GM12878 (cell line): ENCODE measurements at regions not wholly inside any gene's neighbourhood (a gene's known extent, or its start where the extent isn't known, plus 50 kb on each side); places are given as distances from the start of the nearest gene placed in this dataset.

Source experiments
- ATAC-seq: fragments of 200-7000 bp; cut with Tn5 transposase; 3 replicates; pipeline ENCODE4 v1.9.1; 2020; ENCODE audit warnings: mild to moderate bottlenecking, moderate library complexity
- BruUV-seq: library from RNA; stranded (reverse); fragments of 400-500 nt; replicated peaks from 2 replicates; lab custom pipeline; 2021; lab: Mats Ljungman, UMichigan
- CTCF ChIA-PET: fragments of 300-600 bp; sonication (Branson Sonifier 250); formaldehyde crosslinking; extraction: SDS; loops from one replicate; lab custom pipeline; 2021; ENCODE audit warnings: inconsistent platforms; lab: Yijun Ruan, JAX
- POLR2A ChIA-PET: fragments of 350-600 bp; formaldehyde crosslinking; extraction: SDS; loops from one replicate; lab custom pipeline; 2021; ENCODE audit warnings: inconsistent platforms; lab: Charles Lee
- RAD21 ChIA-PET: fragments of 300-600 bp; sonication (Branson Sonifier 250); formaldehyde crosslinking; loops from one replicate; lab custom pipeline; 2023; ENCODE audit warnings: antibody characterized with exemption; ENCODE audit not compliant: unreplicated experiment; lab: Charles Lee
- SMC1A ChIA-PET: fragments of 300-600 bp; sonication (Branson Sonifier 250); formaldehyde crosslinking; loops from one replicate; lab custom pipeline; 2023; ENCODE audit not compliant: unreplicated experiment, uncharacterized antibody; lab: Charles Lee
- DNase-seq: peaks from one replicate; pipeline ENCODE4 v3.0.0-alpha.2; 2011; ENCODE audit warnings: low read depth, low spot score
- FAIRE-seq: peaks from 3 replicates; lab custom pipeline; 2011; peaks lifted over from hg19 to GRCh38; lab: Jason Lieb, UNC
- H2AFZ ChIP-seq: 2 replicates; pipeline ENCODE4 v1.6.0; 2011; ENCODE audit warnings: low read depth, low read length, control low read depth; ENCODE audit not compliant: control insufficient read depth
- H3K27ac ChIP-seq: 2 replicates; pipeline ENCODE4 v1.5.1; 2011; ENCODE audit warnings: control low read depth; ENCODE audit not compliant: control insufficient read depth, insufficient read depth
- H3K27me3 ChIP-seq, 2 experiments: replicated peaks in 1 of 2; 2 replicates each; pipeline versions ENCODE4 v1.6.0 to v1.6.1; 2011; ENCODE audit warnings: low read length in 1 of 2; ENCODE audit not compliant: control insufficient read depth in 2 of 2, insufficient read depth in 2 of 2
- H3K36me3 ChIP-seq, 2 experiments: 2 replicates each; pipeline ENCODE4 v1.5.1; 2011; ENCODE audit warnings: low read length in 1 of 2; ENCODE audit not compliant: control insufficient read depth in 2 of 2, insufficient read depth in 2 of 2
- H3K4me1 ChIP-seq: 2 replicates; pipeline ENCODE4 v1.6.1; 2011; ENCODE audit warnings: mild to moderate bottlenecking, low read length, moderate library complexity, mixed read lengths; ENCODE audit not compliant: control insufficient read depth, insufficient read depth
- H3K4me2 ChIP-seq: 2 replicates; pipeline ENCODE4 v1.6.0; 2011; ENCODE audit warnings: control low read depth; ENCODE audit not compliant: control insufficient read depth, insufficient read depth
- H3K4me3 ChIP-seq: fragments of 200-600 bp; sonication (generic); 2 replicates; pipeline ENCODE4 v1.5.1; 2016
- H3K79me2 ChIP-seq: 2 replicates; pipeline ENCODE4 v1.6.0; 2011; ENCODE audit warnings: low read length; ENCODE audit not compliant: control insufficient read depth, insufficient read depth
- H3K9ac ChIP-seq: 2 replicates; pipeline ENCODE4 v1.8.0; 2011; ENCODE audit warnings: low read length, control low read depth, mixed read lengths; ENCODE audit not compliant: control insufficient read depth, insufficient read depth
- H3K9me3 ChIP-seq: replicated peaks from 3 replicates; pipeline ENCODE4 v1.5.1; 2011; ENCODE audit warnings: mild to moderate bottlenecking, low read length; ENCODE audit not compliant: control insufficient read depth, insufficient read depth
- H4K20me1 ChIP-seq: 2 replicates; pipeline ENCODE4 v1.6.0; 2011; ENCODE audit not compliant: control insufficient read depth, insufficient read depth
- EGR1 ChIP-seq, 2 experiments: IDR thresholded peaks; 1 replicate in 1 of 2; 2 replicates in 1 of 2; pipeline ENCODE4 v1.6.1; 2011 to 2012; ENCODE audit warnings: low read depth in 2 of 2, low read length in 2 of 2, borderline replicate concordance in 1 of 2, mild to moderate bottlenecking in 1 of 2, moderate library complexity in 1 of 2
- EP300 ChIP-seq, 2 experiments: fragments of 150-350 bp in 1 of 2; IDR thresholded peaks; 2 replicates each; pipeline ENCODE4 v1.6.1; 2011 to 2012; ENCODE audit warnings: low read depth in 2 of 2, low read length in 2 of 2, borderline replicate concordance in 1 of 2, improper control_type of control experiment in 1 of 2, inconsistent platforms in 1 of 2; ENCODE audit not compliant: control insufficient read depth in 1 of 2
- GATAD2B ChIP-seq: fragments of 450-650 bp; conservative IDR thresholded peaks from 2 replicates; pipeline ENCODE4 v1.6.1; 2017; ENCODE audit warnings: low read depth, mild to moderate bottlenecking, moderate library complexity
- KAT2A ChIP-seq: conservative IDR thresholded peaks from 2 replicates; pipeline ENCODE4 v1.6.1; 2011; ENCODE audit warnings: low read depth, low read length; ENCODE audit not compliant: control insufficient read depth
- LARP7 ChIP-seq: fragments of 450-650 bp; IDR thresholded peaks from 2 replicates; pipeline ENCODE4 v1.6.1; 2017; ENCODE audit warnings: mild to moderate bottlenecking
- MAX ChIP-seq: IDR thresholded peaks from 2 replicates; pipeline ENCODE4 v1.6.1; 2012; ENCODE audit warnings: low read depth, low read length, improper control_type of control experiment
- NFYA ChIP-seq: IDR thresholded peaks from 2 replicates; pipeline ENCODE4 v1.6.1; 2011; ENCODE audit warnings: low read depth, mild to moderate bottlenecking, low read length, improper control_type of control experiment, borderline replicate concordance
- PKNOX1 ChIP-seq: fragments of 450-650 bp; IDR thresholded peaks from 2 replicates; pipeline ENCODE4 v1.6.1; 2016; ENCODE audit warnings: mild to moderate bottlenecking
- POLR2AphosphoS5 ChIP-seq: IDR thresholded peaks from 2 replicates; pipeline ENCODE4 v1.6.1; 2011; ENCODE audit warnings: mild to moderate bottlenecking, low read length, inconsistent platforms
- SIX5 ChIP-seq: IDR thresholded peaks from 2 replicates; pipeline ENCODE4 v1.6.1; 2011; ENCODE audit warnings: mild to moderate bottlenecking, low read depth, low read length, moderate library complexity; ENCODE audit not compliant: severe bottlenecking
- SP1 ChIP-seq: IDR thresholded peaks from one replicate; pipeline ENCODE4 v1.6.1; 2011; ENCODE audit warnings: low read depth, low read length
- TARDBP ChIP-seq: IDR thresholded peaks from 2 replicates; pipeline ENCODE4 v1.6.1; 2016; ENCODE audit warnings: borderline replicate concordance
- ZBTB33 ChIP-seq: fragments of 450-650 bp; IDR thresholded peaks from 2 replicates; pipeline ENCODE4 v1.6.1; 2017; ENCODE audit warnings: mild to moderate bottlenecking
- ZBTB40 ChIP-seq: fragments of 450-650 bp; IDR thresholded peaks from 2 replicates; pipeline ENCODE4 v1.6.1; 2016; ENCODE audit warnings: mild to moderate bottlenecking, moderate library complexity, borderline replicate concordance
- ZZZ3 ChIP-seq: IDR thresholded peaks from 2 replicates; pipeline ENCODE4 v1.6.1; 2011; ENCODE audit warnings: low read depth; ENCODE audit not compliant: control insufficient read depth, insufficient read length
- WGBS: methylation state at CpG from one replicate; pipeline ENCODE4 v1.1.6; 2016; ENCODE audit warnings: low lambda C conversion rate; ENCODE audit not compliant: insufficient replicate concordance, insufficient coverage; ENCODE audit errors: missing lambda C conversion rate; 5-methylcytosine and 5-hydroxymethylcytosine counted together
- in situ Hi-C: fragments of 300-500 bp; cut with MboI; formaldehyde crosslinking; loops from 9 replicates; pipeline ENCODE4 v1.14.3; 2018; ENCODE audit warnings: mixed read lengths
- intact Hi-C: fragments of 100-400 bp; cut with micrococcal nuclease; formaldehyde crosslinking; loops from one replicate; pipeline ENCODE4 v1.14.2; 2022; ENCODE audit not compliant: unreplicated experiment

GRCh38 chr2:175742367-175742766 lies 259.7 kb downstream of the LNPK start:
- ChIA-PET CTCF (no interaction called here), POLR2A (no interaction called here), SMC1A (no interaction called here), RAD21 (no interaction called here)
- Histone ChIP-seq H4K20me1 (no peaks in the 10 kb centered on the region), H2AFZ (no peak overlapping the region), H3K9ac (no peak overlapping the region), H3K4me2 (no peak overlapping the region), H3K27me3 (no peaks in the 10 kb centered on the region; a peak in 2 of 4 replicates), H3K36me3 (no peaks in the 10 kb centered on the region), H3K79me2 (no peaks in the 10 kb centered on the region), H3K4me3 (no peak overlapping the region), H3K4me1 (no peaks in the 10 kb centered on the region), H3K9me3 (no peaks in the 10 kb centered on the region), H3K27ac (no peak overlapping the region)
- FAIRE-seq (no peak), ATAC-seq (no peak), DNase-seq (no peak)
- WGBS, result 31% methylated on average over 3 of the region's 3 CpGs
- in situ Hi-C loops, result no loop called here
- TF ChIP-seq POLR2AphosphoS5 (no peak), MAX (no peak), ZZZ3 (no peak), SIX5 (no peak), NFYA (no peak), LARP7 (no peak), SP1 (no peak), ZBTB40 (no peak), EGR1 (IDR thresholded peaks at IDR 0.05; ENCODE audit: borderline replicate concordance in 1 of 2, low read depth in 2 of 2, low read length in 2 of 2) (no peak), KAT2A (no peak), ZBTB33 (no peak), PKNOX1 (no peak), TARDBP (no peak), EP300 (IDR thresholded peaks at IDR 0.05; ENCODE audit: borderline replicate concordance in 1 of 2, control insufficient read depth in 1 of 2, low read depth in 2 of 2, low read length in 2 of 2) (no peak), GATAD2B (no peak)
- intact Hi-C loops, result no loop called here
- no TSS peak for BruUV-seq
